HepG2 (cell line): ENCODE measurements at regions not wholly inside any gene's neighbourhood (a gene's known extent, or its start where the extent isn't known, plus 50 kb on each side); places are given as distances from the start of the nearest gene placed in this dataset.

Experiments
- ATAC-seq: fragments of 200-7000 bp; cut with Tn5 transposase; 3 replicates; pipeline ENCODE4 v1.9.1; 2020; ENCODE audit warnings: mild to moderate bottlenecking, moderate library complexity
- BruUV-seq: library from RNA; stranded (reverse); fragments of 400-500 nt; replicated peaks from 2 replicates; lab custom pipeline; 2021; lab: Mats Ljungman, UMichigan
- CTCF ChIA-PET: fragments of 300-600 bp; formaldehyde crosslinking; extraction: SDS; loops from one replicate; lab custom pipeline; 2021; ENCODE audit warnings: low total read pairs, inconsistent platforms, low intra/inter-chr PET ratio; lab: Yijun Ruan, JAX
- POLR2A ChIA-PET: fragments of 350-600 bp; sonication (Branson Sonifier 250); formaldehyde crosslinking; loops from one replicate; lab custom pipeline; 2020; ENCODE audit warnings: antibody characterized with exemption, inconsistent platforms; lab: Yijun Ruan, JAX
- DNase-seq: peaks from one replicate; pipeline ENCODE4 v3.0.0-alpha.2; 2015; ENCODE audit warnings: low spot score
- FAIRE-seq: peaks from 3 replicates; lab custom pipeline; 2011; peaks lifted over from hg19 to GRCh38; lab: Jason Lieb, UNC
- H2AFZ ChIP-seq: one replicate; pipeline ENCODE4 v1.6.1; 2011; ENCODE audit warnings: low read length, inconsistent platforms
- H3K27ac ChIP-seq: fragments of 300-600 bp; 3 replicates; pipeline ENCODE4 v1.8.0; 2011; ENCODE audit warnings: mixed run types, mild to moderate bottlenecking, mixed read lengths, low read length, inconsistent platforms; ENCODE audit not compliant: insufficient read depth; ENCODE audit errors: extremely low read length
- H3K27me3 ChIP-seq, 2 experiments: fragments of 200-600 bp in 1 of 2; 2 replicates in 1 of 2; 3 replicates in 1 of 2; pipeline versions ENCODE4 v1.6.0 to v1.8.0; 2011; ENCODE audit warnings: low read length in 2 of 2, mild to moderate bottlenecking in 2 of 2, moderate library complexity in 2 of 2, inconsistent platforms in 1 of 2; ENCODE audit not compliant: insufficient read depth in 2 of 2, control insufficient read depth in 1 of 2
- H3K36me3 ChIP-seq, 2 experiments: fragments of 200-600 bp in 1 of 2; replicated peaks in 1 of 2; 2 replicates in 1 of 2; 3 replicates in 1 of 2; pipeline versions ENCODE4 v1.5.1 to v1.8.0; 2011; ENCODE audit warnings: low read length in 2 of 2, inconsistent platforms in 1 of 2; ENCODE audit not compliant: insufficient read depth in 2 of 2, control insufficient read depth in 1 of 2
- H3K4me1 ChIP-seq: 2 replicates; pipeline ENCODE4 v1.5.1; 2012; ENCODE audit warnings: low read length, inconsistent platforms; ENCODE audit not compliant: insufficient read depth
- H3K4me2 ChIP-seq: 2 replicates; pipeline ENCODE4 v1.6.0; 2011; ENCODE audit warnings: low read depth, low read length, inconsistent platforms
- H3K4me3 ChIP-seq, 3 experiments: fragments of 200-600 bp in 1 of 3; sonication (generic), shearing (Covaris generic) in 1 of 3; replicated peaks in 1 of 3; 2 replicates each; pipeline ENCODE4 v1.5.1; 2011 to 2016; ENCODE audit warnings: low read length in 3 of 3, inconsistent platforms in 2 of 3, low read depth in 2 of 3, mild to moderate bottlenecking in 2 of 3, control low read depth in 1 of 3, mixed read lengths in 1 of 3; ENCODE audit not compliant: insufficient read depth in 1 of 3
- H3K79me2 ChIP-seq: one replicate; pipeline ENCODE4 v1.6.1; 2011; ENCODE audit warnings: low read length, inconsistent platforms; ENCODE audit not compliant: insufficient read depth
- H3K9ac ChIP-seq: 2 replicates; pipeline ENCODE4 v1.6.0; 2011; ENCODE audit warnings: mild to moderate bottlenecking, low read depth, low read length, inconsistent platforms; ENCODE audit not compliant: insufficient read depth
- H3K9me3 ChIP-seq: 2 replicates; pipeline ENCODE4 v1.5.1; 2012; ENCODE audit warnings: mild to moderate bottlenecking, low read length
- H4K20me1 ChIP-seq: 2 replicates; pipeline ENCODE4 v1.6.0; 2011; ENCODE audit warnings: inconsistent platforms, mild to moderate bottlenecking, low read length, moderate library complexity; ENCODE audit not compliant: insufficient read depth
- CREM ChIP-seq, 2 experiments: sonication (generic) in 1 of 2; formaldehyde crosslinking in 1 of 2; IDR thresholded peaks; 2 replicates each; pipeline versions ENCODE4 v1.4.0 to v1.6.1; 2016 to 2020; ENCODE audit warnings: antibody characterized with exemption in 1 of 2, mild to moderate bottlenecking in 1 of 2, missing genetic modification reagents in 1 of 2
- HNRNPLL ChIP-seq: fragments of 200-400 bp; formaldehyde crosslinking; IDR thresholded peaks from 2 replicates; pipeline ENCODE4 v1.6.1; 2017; ENCODE audit warnings: mild to moderate bottlenecking, low read depth, low read length; ENCODE audit not compliant: poor library complexity, severe bottlenecking
- JUNB ChIP-seq: sonication (generic); formaldehyde crosslinking; IDR thresholded peaks from 2 replicates; pipeline ENCODE4 v1.8.0; 2022; ENCODE audit warnings: missing genetic modification reagents, mild to moderate bottlenecking, borderline replicate concordance
- KMT2B ChIP-seq: IDR thresholded peaks from 2 replicates; pipeline ENCODE4 v1.6.1; 2016; ENCODE audit warnings: missing genetic modification reagents, missing compliant biosample characterization
- MEIS2 ChIP-seq: sonication (generic); formaldehyde crosslinking; IDR thresholded peaks from 2 replicates; pipeline ENCODE4 v1.9.0; 2021; ENCODE audit warnings: mild to moderate bottlenecking, missing genetic modification reagents
- TGIF2 ChIP-seq: IDR thresholded peaks from 2 replicates; pipeline ENCODE4 v1.6.1; 2016; ENCODE audit warnings: control low read depth, missing compliant biosample characterization
- TOE1 ChIP-seq: sonication (generic); formaldehyde crosslinking; IDR thresholded peaks from 2 replicates; pipeline ENCODE4 v1.4.0; 2020; ENCODE audit warnings: mild to moderate bottlenecking, missing genetic modification reagents
- ZNF44 ChIP-seq: sonication (generic); formaldehyde crosslinking; IDR thresholded peaks from 2 replicates; pipeline ENCODE4 v1.5.1; 2020; ENCODE audit warnings: mild to moderate bottlenecking, missing genetic modification reagents
- ZNF441 ChIP-seq: sonication (generic); formaldehyde crosslinking; IDR thresholded peaks from 2 replicates; pipeline ENCODE4 v1.7.0; 2021; ENCODE audit warnings: missing genetic modification reagents, borderline replicate concordance
- WGBS: methylation state at CpG from one replicate; pipeline ENCODE4 v1.1.6; 2017; ENCODE audit warnings: low lambda C conversion rate; 5-methylcytosine and 5-hydroxymethylcytosine counted together
- in situ Hi-C: cut with HindIII; loops from 2 replicates; pipeline ENCODE4 v1.10.0; 2017; ENCODE audit warnings: low pct_unique_long_range_greater_than_20kb; ENCODE audit not compliant: extremely low pct_ligation_motif_present
- intact Hi-C: fragments of 100-400 bp; cut with micrococcal nuclease; formaldehyde crosslinking; loops from one replicate; pipeline ENCODE4 v1.10.0; 2022; ENCODE audit not compliant: unreplicated experiment
- TF ChIP-seq, protein P1 (sequence below): sonication (generic); formaldehyde crosslinking; IDR thresholded peaks from 2 replicates; pipeline ENCODE4; 2020; ENCODE audit warnings: missing genetic modification reagents, mild to moderate bottlenecking, borderline replicate concordance
- TF ChIP-seq, protein P2 (sequence below): sonication (generic); formaldehyde crosslinking; conservative IDR thresholded peaks from 2 replicates; pipeline ENCODE4 v1.4.0; 2020; ENCODE audit warnings: missing genetic modification reagents

DNA sequence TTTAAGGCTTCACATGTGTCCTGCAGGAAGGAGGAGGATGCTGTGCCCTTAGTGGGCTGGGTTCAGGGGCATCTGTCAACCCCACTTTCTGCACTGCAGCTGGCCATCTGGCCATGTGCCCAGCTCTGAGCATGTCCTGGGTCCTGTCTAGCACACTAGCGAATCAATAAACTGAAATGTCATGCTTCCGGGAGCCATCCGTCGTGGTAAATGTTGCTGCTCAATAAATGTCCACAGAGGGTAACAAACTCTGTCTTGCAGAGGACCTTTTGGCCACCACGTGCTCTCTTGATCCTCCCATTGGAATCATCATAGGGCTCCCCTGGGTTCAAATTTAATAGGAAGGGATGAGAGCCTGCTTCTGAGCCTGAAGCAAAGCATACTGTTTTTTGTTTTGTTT lies 168.6 kb upstream of the PIRT start:
- Histone ChIP-seq H3K4me3 (no peak overlapping the region), H3K9me3 (peaks cover 9% of the 10 kb centered on the region; the same call in 1 of the 2 replicates), H3K4me1 (no peaks in the 10 kb centered on the region), H2AFZ (no peak overlapping the region), H3K9ac (no peak overlapping the region), H4K20me1 (no peaks in the 10 kb centered on the region), H3K27ac (no peak overlapping the region), H3K4me2 (no peak overlapping the region), H3K79me2 (no peaks in the 10 kb centered on the region), H3K36me3 (no peaks in the 10 kb centered on the region), H3K27me3 (no peaks in the 10 kb centered on the region)
- no TSS peak for BruUV-seq
- intact Hi-C loops (no loop called here), in situ Hi-C loops (no loop called here)
- ATAC-seq (no peak), DNase-seq (no peak), FAIRE-seq (no peak)
- no peak for TF ChIP-seq MEIS2 (CRISPR knock-in tag)
- no peak for TF ChIP-seq TOE1 (CRISPR knock-in tag)
- no peak for TF ChIP-seq ZNF44
- no peak for TF ChIP-seq ZNF441 (CRISPR knock-in tag)
- no peak for TF ChIP-seq JUNB (CRISPR knock-in tag)
- TF ChIP-seq CREM (IDR thresholded peaks at IDR 0.05), result no peak
- no peak for TF ChIP-seq CREM (CRISPR knock-in tag; IDR thresholded peaks at IDR 0.05)
- no peak for TF ChIP-seq TGIF2 (CRISPR knock-in tag)
- TF ChIP-seq, protein P1, sequence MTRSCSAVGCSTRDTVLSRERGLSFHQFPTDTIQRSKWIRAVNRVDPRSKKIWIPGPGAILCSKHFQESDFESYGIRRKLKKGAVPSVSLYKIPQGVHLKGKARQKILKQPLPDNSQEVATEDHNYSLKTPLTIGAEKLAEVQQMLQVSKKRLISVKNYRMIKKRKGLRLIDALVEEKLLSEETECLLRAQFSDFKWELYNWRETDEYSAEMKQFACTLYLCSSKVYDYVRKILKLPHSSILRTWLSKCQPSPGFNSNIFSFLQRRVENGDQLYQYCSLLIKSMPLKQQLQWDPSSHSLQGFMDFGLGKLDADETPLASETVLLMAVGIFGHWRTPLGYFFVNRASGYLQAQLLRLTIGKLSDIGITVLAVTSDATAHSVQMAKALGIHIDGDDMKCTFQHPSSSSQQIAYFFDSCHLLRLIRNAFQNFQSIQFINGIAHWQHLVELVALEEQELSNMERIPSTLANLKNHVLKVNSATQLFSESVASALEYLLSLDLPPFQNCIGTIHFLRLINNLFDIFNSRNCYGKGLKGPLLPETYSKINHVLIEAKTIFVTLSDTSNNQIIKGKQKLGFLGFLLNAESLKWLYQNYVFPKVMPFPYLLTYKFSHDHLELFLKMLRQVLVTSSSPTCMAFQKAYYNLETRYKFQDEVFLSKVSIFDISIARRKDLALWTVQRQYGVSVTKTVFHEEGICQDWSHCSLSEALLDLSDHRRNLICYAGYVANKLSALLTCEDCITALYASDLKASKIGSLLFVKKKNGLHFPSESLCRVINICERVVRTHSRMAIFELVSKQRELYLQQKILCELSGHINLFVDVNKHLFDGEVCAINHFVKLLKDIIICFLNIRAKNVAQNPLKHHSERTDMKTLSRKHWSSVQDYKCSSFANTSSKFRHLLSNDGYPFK (CRISPR knock-in tag), result no peak
- TF ChIP-seq HNRNPLL, result no peak
- TF ChIP-seq, protein P2, sequence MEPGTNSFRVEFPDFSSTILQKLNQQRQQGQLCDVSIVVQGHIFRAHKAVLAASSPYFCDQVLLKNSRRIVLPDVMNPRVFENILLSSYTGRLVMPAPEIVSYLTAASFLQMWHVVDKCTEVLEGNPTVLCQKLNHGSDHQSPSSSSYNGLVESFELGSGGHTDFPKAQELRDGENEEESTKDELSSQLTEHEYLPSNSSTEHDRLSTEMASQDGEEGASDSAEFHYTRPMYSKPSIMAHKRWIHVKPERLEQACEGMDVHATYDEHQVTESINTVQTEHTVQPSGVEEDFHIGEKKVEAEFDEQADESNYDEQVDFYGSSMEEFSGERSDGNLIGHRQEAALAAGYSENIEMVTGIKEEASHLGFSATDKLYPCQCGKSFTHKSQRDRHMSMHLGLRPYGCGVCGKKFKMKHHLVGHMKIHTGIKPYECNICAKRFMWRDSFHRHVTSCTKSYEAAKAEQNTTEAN, result no peak
- TF ChIP-seq KMT2B (CRISPR knock-in tag), result no peak
- POLR2A ChIA-PET, result no interaction called here
- WGBS, result 0% methylated on average over 1 of the region's 5 CpGs
- CTCF ChIA-PET, result no interaction called here
